Transverse colon (tissue), 4 donors: ENCODE measurements at regions not wholly inside any gene's neighbourhood (a gene's known extent, or its start where the extent isn't known, plus 50 kb on each side); places are given as distances from the start of the nearest gene placed in this dataset.

Experiments
- CTCF ChIP-seq, 5 experiments: fragments of 200-600 bp in 3 of 5; fragments of 450-650 bp in 2 of 5; sonication (generic) in 3 of 5; IDR thresholded peaks; 1 replicate in 2 of 5; 2 replicates in 3 of 5; pipeline ENCODE4 v1.5.1; 2016 to 2017; ENCODE audit warnings: antibody characterized with exemption in 5 of 5, inconsistent platforms in 3 of 5, mild to moderate bottlenecking in 2 of 5, moderate library complexity in 1 of 5
- EP300 ChIP-seq: sonication (generic); formaldehyde crosslinking; IDR thresholded peaks from one replicate; pipeline ENCODE4 v1.6.1; 2017; ENCODE audit warnings: antibody characterized with exemption, low read depth
- POLR2A ChIP-seq: fragments of 450-650 bp; IDR thresholded peaks from one replicate; pipeline ENCODE4 v1.6.1; 2016; ENCODE audit warnings: antibody characterized with exemption, mild to moderate bottlenecking, moderate library complexity
- POLR2AphosphoS5 ChIP-seq, 3 donors: sonication (generic); formaldehyde crosslinking; IDR thresholded peaks; one replicate each; pipeline ENCODE4 v1.6.1; 2016; ENCODE audit warnings: antibody characterized with exemption in 3 of 3

DNA sequence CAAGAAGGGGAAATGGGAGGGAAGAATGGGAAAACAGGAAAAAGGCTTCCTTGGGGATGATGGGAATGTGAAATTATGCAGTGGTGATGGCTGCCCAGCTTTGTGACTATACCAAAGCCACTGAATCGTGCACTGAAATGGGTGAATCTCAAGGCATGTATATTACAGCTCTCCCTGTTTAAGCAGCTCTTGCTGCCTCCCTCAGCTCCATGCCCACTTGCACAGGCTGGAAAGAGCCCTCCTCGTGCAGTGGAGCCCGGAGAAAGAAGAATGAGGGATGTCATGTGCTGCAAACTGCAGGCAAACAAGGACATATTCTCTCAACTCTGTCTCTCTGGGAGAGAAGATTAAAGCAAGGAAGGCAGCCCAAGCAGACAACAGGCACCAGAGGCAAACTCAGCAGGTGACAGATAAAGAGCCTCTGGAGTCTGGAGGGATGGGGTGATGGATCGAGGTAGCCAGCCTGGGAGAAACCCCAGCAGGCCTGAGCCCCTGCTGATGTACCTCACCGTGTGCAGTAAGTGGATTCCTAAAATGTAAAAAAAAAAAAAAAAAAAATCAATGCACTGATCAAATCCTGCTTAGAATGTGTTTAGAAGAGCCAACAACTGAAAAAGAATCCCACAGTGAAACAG lies 62.4 kb upstream of the SLC66A3 start:
- no peak for TF ChIP-seq POLR2AphosphoS5 (IDR thresholded peaks at IDR 0.05)
- TF ChIP-seq CTCF (IDR thresholded peaks at IDR 0.05) = no peak
- no peak for TF ChIP-seq POLR2A
- TF ChIP-seq EP300 = no peak
